H1 (cell line): ENCODE measurements at regions not wholly inside any gene's neighbourhood (a gene's known extent, or its start where the extent isn't known, plus 50 kb on each side); places are given as distances from the start of the nearest gene placed in this dataset.

Source experiments
- CHD2 ChIP-seq: IDR thresholded peaks from 2 replicates; pipeline ENCODE4 v1.6.1; 2012; ENCODE audit warnings: low read length, improper control_type of control experiment
- CTCF ChIP-seq, 3 experiments: IDR thresholded peaks; 1 replicate in 2 of 3; 2 replicates in 1 of 3; pipeline versions ENCODE4 v1.5.1 to v1.6.1; 2011; ENCODE audit warnings: low read length in 3 of 3, mild to moderate bottlenecking in 3 of 3, inconsistent platforms in 2 of 3, low read depth in 1 of 3, moderate library complexity in 1 of 3; ENCODE audit not compliant: insufficient read depth in 1 of 3; ENCODE audit errors: control extremely low read depth in 1 of 3
- GTF2F1 ChIP-seq: IDR thresholded peaks from 2 replicates; pipeline ENCODE4 v1.6.1; 2012; ENCODE audit warnings: low read depth, low read length, improper control_type of control experiment, borderline replicate concordance
- POLR2AphosphoS5 ChIP-seq: IDR thresholded peaks from 2 replicates; pipeline ENCODE4 v1.6.1; 2011; ENCODE audit warnings: low read depth, low read length
- RBBP5 ChIP-seq: IDR thresholded peaks from 2 replicates; pipeline ENCODE4 v1.7.1; 2012; ENCODE audit warnings: low read depth, mild to moderate bottlenecking, inconsistent platforms, low read length, moderate library complexity, borderline replicate concordance
- TAF7 ChIP-seq: optimal IDR thresholded peaks from 2 replicates; pipeline ENCODE3; 2011; ENCODE audit warnings: low read depth, mild to moderate bottlenecking, inconsistent platforms, low read length, moderate library complexity, borderline replicate concordance

GRCh38 chrX:67784712-67785111, 240.9 kb downstream of the AR start (continued):
- TF ChIP-seq CTCF (IDR thresholded peaks at IDR 0.05; ENCODE audit: control extremely low read depth in 1 of 3, insufficient read depth in 1 of 3, low read depth in 1 of 3, low read length in 3 of 3): no peak
- TF ChIP-seq RBBP5: no peak
- no peak for TF ChIP-seq CHD2
- TF ChIP-seq TAF7: no peak
- no peak for TF ChIP-seq POLR2AphosphoS5
- TF ChIP-seq GTF2F1: no peak
